Duodenal mucosa (tissue), 2 donors: ENCODE measurements at regions not wholly inside any gene's neighbourhood (a gene's known extent, or its start where the extent isn't known, plus 50 kb on each side); places are given as distances from the start of the nearest gene placed in this dataset.
"Not testable (repeated sequence)": the region's sequence is repeated elsewhere in the genome, so short reads cannot be mapped to it uniquely, and the experiment has no call there.

Experiments
- H3K27ac ChIP-seq: one replicate; pipeline ENCODE4 v1.7.0; 2013; ENCODE audit warnings: low read depth, low read length
- H3K27me3 ChIP-seq, 2 donors: one replicate each; pipeline ENCODE4 v1.7.0; 2013; ENCODE audit warnings: low read length in 2 of 2, control low read depth in 1 of 2; ENCODE audit not compliant: insufficient read depth in 2 of 2, control insufficient read depth in 1 of 2
- H3K36me3 ChIP-seq, 2 donors: one replicate each; pipeline ENCODE4 v1.7.0; 2013; ENCODE audit warnings: low read length in 2 of 2, control low read depth in 1 of 2; ENCODE audit not compliant: insufficient read depth in 2 of 2, control insufficient read depth in 1 of 2
- H3K4me1 ChIP-seq, 2 donors: one replicate each; pipeline ENCODE4 v1.7.0; 2013; ENCODE audit warnings: low read length in 2 of 2, control low read depth in 1 of 2; ENCODE audit not compliant: insufficient read depth in 2 of 2, control insufficient read depth in 1 of 2
- H3K4me3 ChIP-seq, 2 donors: one replicate each; pipeline ENCODE4 v1.7.0; 2013; ENCODE audit warnings: low read length in 2 of 2, low read depth in 1 of 2
- H3K9ac ChIP-seq, 2 donors: one replicate each; pipeline ENCODE4 v1.7.0; 2013; ENCODE audit warnings: low read length in 2 of 2, low read depth in 1 of 2
- H3K9me3 ChIP-seq, 2 donors: one replicate each; pipeline ENCODE4 v1.7.0; 2013; ENCODE audit warnings: low read length in 2 of 2, control low read depth in 1 of 2; ENCODE audit not compliant: control insufficient read depth in 1 of 2

GRCh38 chrX:109782994-109783700 is 50.1 kb upstream of the ACSL4 start:
- no peak overlapping the region for H3K4me3 ChIP-seq
- no peak overlapping the region for H3K27ac ChIP-seq
- H3K9ac ChIP-seq = no peak overlapping the region
- H3K4me1 ChIP-seq = no peaks in the 10 kb centered on the region
- H3K36me3 ChIP-seq = no peaks in the 10 kb centered on the region
- H3K27me3 ChIP-seq = no peaks in the 10 kb centered on the region
- H3K9me3 ChIP-seq = no peaks in the 10 kb centered on the region

GRCh38 chrX:109783701-109784079 is 50.6 kb upstream of the ACSL4 start:
- Histone ChIP-seq H3K4me1 (no peaks in the 10 kb centered on the region), H3K9me3 (no peaks in the 10 kb centered on the region), H3K36me3 (no peaks in the 10 kb centered on the region), H3K4me3 (no peak overlapping the region), H3K9ac (no peak overlapping the region), H3K27me3 (no peaks in the 10 kb centered on the region), H3K27ac (no peak overlapping the region)

- H3K27ac ChIP-seq = no peak overlapping the region
- H3K36me3 ChIP-seq = no peaks in the 10 kb centered on the region
- no peak overlapping the region for H3K9ac ChIP-seq
- H3K4me3 ChIP-seq = no peak overlapping the region
- H3K27me3 ChIP-seq = no peaks in the 10 kb centered on the region
- no peaks in the 10 kb centered on the region for H3K4me1 ChIP-seq
- H3K9me3 ChIP-seq = no peaks in the 10 kb centered on the region
These were observed 52.0 kb upstream of the ACSL4 start for GRCh38 chrX:109785053-109785452.

GRCh38 chrX:109790511-109790910 is 57.5 kb upstream of the ACSL4 start:
- H3K27me3 ChIP-seq, H3K4me3 ChIP-seq, H3K36me3 ChIP-seq, H3K9ac ChIP-seq, H3K9me3 ChIP-seq, H3K4me1 ChIP-seq, H3K27ac ChIP-seq: not testable (repeated sequence)

- Histone ChIP-seq H3K27ac (no peak overlapping the region), H3K9me3 (no peaks in the 10 kb centered on the region), H3K4me3 (no peak overlapping the region), H3K27me3 (no peaks in the 10 kb centered on the region), H3K4me1 (no peaks in the 10 kb centered on the region), H3K36me3 (no peaks in the 10 kb centered on the region), H3K9ac (no peak overlapping the region)
These were observed 60.1 kb upstream of the ACSL4 start for GRCh38 chrX:109793191-109793590.

GRCh38 chrX:109795682-109796081 is 62.6 kb upstream of the ACSL4 start:
- Histone ChIP-seq H3K27me3 (no peaks in the 10 kb centered on the region), H3K36me3 (no peaks in the 10 kb centered on the region), H3K9ac (no peak overlapping the region), H3K9me3 (no peaks in the 10 kb centered on the region), H3K4me1 (no peaks in the 10 kb centered on the region), H3K4me3 (no peak overlapping the region), H3K27ac (no peak overlapping the region)

GRCh38 chrX:109797311-109797975 is 64.4 kb upstream of the ACSL4 start:
- Histone ChIP-seq H3K9ac (no peak overlapping the region), H3K4me3 (no peak overlapping the region), H3K27me3 (no peaks in the 10 kb centered on the region), H3K9me3 (no peaks in the 10 kb centered on the region), H3K4me1 (no peaks in the 10 kb centered on the region), H3K27ac (no peak overlapping the region), H3K36me3 (no peaks in the 10 kb centered on the region)

- Histone ChIP-seq H3K9ac (no peak overlapping the region), H3K27me3 (no peaks in the 10 kb centered on the region), H3K9me3 (no peaks in the 10 kb centered on the region), H3K4me1 (peaks cover 0 to 10% of the 10 kb centered on the region in 2 donors), H3K36me3 (no peaks in the 10 kb centered on the region), H3K4me3 (no peak overlapping the region), H3K27ac (no peak overlapping the region)
These were observed 79.2 kb upstream of the ACSL4 start for GRCh38 chrX:109812236-109812635.

- Histone ChIP-seq H3K27ac (no peak overlapping the region), H3K9me3 (no peaks in the 10 kb centered on the region), H3K4me3 (no peak overlapping the region), H3K27me3 (no peaks in the 10 kb centered on the region), H3K4me1 (peaks cover 0 to 10% of the 10 kb centered on the region in 2 donors), H3K36me3 (no peaks in the 10 kb centered on the region), H3K9ac (no peak overlapping the region)
These were observed 80.2 kb upstream of the ACSL4 start for GRCh38 chrX:109813236-109813635.

GRCh38 chrX:109818976-109819375 is 85.9 kb upstream of the ACSL4 start:
- H3K27ac ChIP-seq = no peak overlapping the region
- H3K27me3 ChIP-seq = no peaks in the 10 kb centered on the region
- no peaks in the 10 kb centered on the region for H3K9me3 ChIP-seq
- H3K4me1 ChIP-seq = peaks cover 0 to 3% of the 10 kb centered on the region in 2 donors
- H3K9ac ChIP-seq = no peak overlapping the region
- H3K4me3 ChIP-seq = no peak overlapping the region
- no peaks in the 10 kb centered on the region for H3K36me3 ChIP-seq
